H1 (cell line): ENCODE measurements at regions not wholly inside any gene's neighbourhood (a gene's known extent, or its start where the extent isn't known, plus 50 kb on each side); places are given as distances from the start of the nearest gene placed in this dataset.

Experiments
- CTCF ChIA-PET: fragments of 300-600 bp; sonication (Branson Sonifier 250); formaldehyde crosslinking; loops from one replicate; lab custom pipeline; 2021; ENCODE audit not compliant: partially characterized antibody; lab: Charles Lee
- POLR2A ChIA-PET: fragments of 300-600 bp; sonication (Branson Sonifier 250); formaldehyde crosslinking; loops from one replicate; lab custom pipeline; 2021; ENCODE audit warnings: inconsistent platforms; ENCODE audit not compliant: partially characterized antibody; lab: Charles Lee
- DNase-seq, 2 experiments: peaks; one replicate each; pipeline versions ENCODE4 v3.0.0 to v3.0.0-alpha.2; 2010 to 2022; ENCODE audit warnings: low spot score in 2 of 2, low read depth in 1 of 2, mixed read lengths in 1 of 2
- FAIRE-seq: peaks from 2 replicates; lab custom pipeline; 2011; peaks lifted over from hg19 to GRCh38; lab: Jason Lieb, UNC
- H2AFZ ChIP-seq: 2 replicates; pipeline ENCODE4 v1.8.1; 2012; ENCODE audit warnings: low read length, inconsistent platforms
- H2AK5ac ChIP-seq: 2 replicates; pipeline ENCODE4 v1.6.1; 2013; ENCODE audit warnings: low read depth, low read length
- H2BK120ac ChIP-seq: replicated peaks from 2 replicates; pipeline ENCODE3; 2013; ENCODE audit warnings: low read depth, low read length, inconsistent platforms
- H2BK12ac ChIP-seq: 2 replicates; pipeline ENCODE4 v1.6.1; 2013; ENCODE audit warnings: low read depth, low read length
- H2BK15ac ChIP-seq: 2 replicates; pipeline ENCODE4 v1.6.1; 2013; ENCODE audit warnings: low read length
- H2BK20ac ChIP-seq: 2 replicates; pipeline ENCODE4 v1.6.1; 2013; ENCODE audit warnings: low read length
- H2BK5ac ChIP-seq: 2 replicates; pipeline ENCODE4 v1.6.1; 2013; ENCODE audit warnings: low read depth, low read length
- H3K14ac ChIP-seq: 2 replicates; pipeline ENCODE4 v1.6.1; 2013; ENCODE audit warnings: inconsistent platforms; ENCODE audit not compliant: insufficient read length
- H3K18ac ChIP-seq: 2 replicates; pipeline ENCODE4 v1.6.1; 2013; ENCODE audit warnings: low read length; ENCODE audit errors: extremely low read depth
- H3K23ac ChIP-seq: 2 replicates; pipeline ENCODE4 v1.6.1; 2013; ENCODE audit warnings: inconsistent platforms; ENCODE audit not compliant: insufficient read length
- H3K23me2 ChIP-seq: 2 replicates; pipeline ENCODE4 v1.6.1; 2013; ENCODE audit warnings: low read depth, low read length
- H3K27ac ChIP-seq: 2 replicates; pipeline ENCODE4 v1.6.1; 2011; ENCODE audit warnings: low read depth, low read length, inconsistent platforms
- H3K27me3 ChIP-seq, 4 experiments: replicated peaks in 1 of 4; 1 replicate in 1 of 4; 2 replicates in 3 of 4; pipeline versions ENCODE4 v1.6.1 to v1.8.1; 2011 to 2013; ENCODE audit warnings: low read length in 3 of 4, mild to moderate bottlenecking in 3 of 4, inconsistent platforms in 2 of 4, mixed read lengths in 2 of 4, moderate library complexity in 1 of 4; ENCODE audit not compliant: control insufficient read depth in 3 of 4, insufficient read depth in 3 of 4; ENCODE audit errors: extremely low read depth in 1 of 4
- H3K36me3 ChIP-seq, 4 experiments: 2 replicates each; pipeline versions ENCODE4 v1.6.1 to v1.8.1; 2011 to 2013; ENCODE audit warnings: mild to moderate bottlenecking in 4 of 4, low read length in 3 of 4, moderate library complexity in 2 of 4, control low read depth in 1 of 4, inconsistent platforms in 1 of 4; ENCODE audit not compliant: insufficient read depth in 4 of 4, control insufficient read depth in 2 of 4
- H3K4ac ChIP-seq: replicated peaks from 2 replicates; pipeline ENCODE3; 2013; ENCODE audit warnings: low read length, low read depth, mixed read lengths, inconsistent platforms; ENCODE audit not compliant: insufficient read length
- H3K4me1 ChIP-seq, 4 experiments: replicated peaks in 1 of 4; 1 replicate in 1 of 4; 2 replicates in 3 of 4; pipeline versions ENCODE4 v1.6.1 to v1.8.1; 2011 to 2013; ENCODE audit warnings: low read length in 3 of 4, inconsistent platforms in 2 of 4, mixed read lengths in 1 of 4; ENCODE audit not compliant: insufficient read depth in 4 of 4, control insufficient read depth in 3 of 4
- H3K4me2 ChIP-seq, 2 experiments: 2 replicates each; pipeline versions ENCODE4 v1.6.1 to v1.8.1; 2011 to 2013; ENCODE audit warnings: low read depth in 2 of 2, low read length in 2 of 2, control low read depth in 1 of 2, inconsistent platforms in 1 of 2, mild to moderate bottlenecking in 1 of 2; ENCODE audit not compliant: insufficient read depth in 1 of 2
- H3K4me3 ChIP-seq, 4 experiments: fragments of 200-600, 300-600 bp in 1 of 4; sonication (generic), shearing (Covaris generic), sonication (Bioruptor Twin) in 1 of 4; 2 replicates each; pipeline versions ENCODE4 v1.5.1 to v1.8.1; 2011 to 2016; ENCODE audit warnings: low read length in 4 of 4, low read depth in 3 of 4, control low read depth in 2 of 4, inconsistent platforms in 2 of 4, mild to moderate bottlenecking in 2 of 4, mixed read lengths in 1 of 4, moderate library complexity in 1 of 4; ENCODE audit not compliant: insufficient read depth in 2 of 4; ENCODE audit errors: extremely low read depth in 1 of 4
- H3K56ac ChIP-seq: replicated peaks from 2 replicates; pipeline ENCODE3; 2013; ENCODE audit warnings: low read depth, mild to moderate bottlenecking, mixed read lengths, low read length, inconsistent platforms; ENCODE audit not compliant: insufficient read length
- H3K79me1 ChIP-seq: 2 replicates; pipeline ENCODE4 v1.6.1; 2013; ENCODE audit warnings: low read depth, low read length, control low read depth
- H3K79me2 ChIP-seq, 2 experiments: 2 replicates each; pipeline versions ENCODE4 v1.6.1 to v1.8.1; 2012 to 2013; ENCODE audit warnings: low read length in 2 of 2, mild to moderate bottlenecking in 2 of 2, inconsistent platforms in 1 of 2; ENCODE audit not compliant: insufficient read depth in 2 of 2, control insufficient read depth in 1 of 2
- H3K9ac ChIP-seq, 4 experiments: replicated peaks in 1 of 4; 1 replicate in 1 of 4; 2 replicates in 3 of 4; pipeline versions ENCODE4 v1.6.1 to v1.8.1; 2011 to 2013; ENCODE audit warnings: low read depth in 3 of 4, low read length in 3 of 4, control low read depth in 2 of 4, mild to moderate bottlenecking in 2 of 4, moderate library complexity in 2 of 4, inconsistent platforms in 1 of 4; ENCODE audit errors: extremely low read depth in 1 of 4
- H3K9me3 ChIP-seq, 2 experiments: 2 replicates each; pipeline versions ENCODE4 v1.6.1 to v1.8.1; 2012 to 2013; ENCODE audit warnings: mild to moderate bottlenecking in 2 of 2, moderate library complexity in 2 of 2, control low read depth in 1 of 2, inconsistent platforms in 1 of 2, low read depth in 1 of 2, low read length in 1 of 2, mixed read lengths in 1 of 2; ENCODE audit not compliant: insufficient read depth in 2 of 2
- H4K20me1 ChIP-seq, 2 experiments: replicated peaks in 1 of 2; 2 replicates each; pipeline versions ENCODE3 to v1.8.1; 2011 to 2013; ENCODE audit warnings: inconsistent platforms in 2 of 2, low read length in 2 of 2, mild to moderate bottlenecking in 1 of 2; ENCODE audit not compliant: insufficient read depth in 2 of 2, control insufficient read depth in 1 of 2
- H4K5ac ChIP-seq: 2 replicates; pipeline ENCODE4 v1.6.1; 2013; ENCODE audit warnings: low read length, low read depth, mixed read lengths, inconsistent platforms; ENCODE audit not compliant: insufficient read length
- H4K8ac ChIP-seq: 2 replicates; pipeline ENCODE4 v1.8.0; 2013; ENCODE audit warnings: mild to moderate bottlenecking, moderate library complexity, low read length, inconsistent platforms; ENCODE audit not compliant: insufficient read depth; ENCODE audit errors: extremely low read depth
- H4K91ac ChIP-seq: replicated peaks from 2 replicates; pipeline ENCODE3; 2013; ENCODE audit warnings: low read length, mixed read lengths, inconsistent platforms; ENCODE audit not compliant: insufficient read length
- SUZ12 ChIP-seq: fragments of 200-600 bp; sonication (generic); IDR thresholded peaks from 2 replicates; pipeline ENCODE4 v1.6.1; 2012; ENCODE audit warnings: mild to moderate bottlenecking, inconsistent platforms, low read length, moderate library complexity, mixed read lengths
- WGBS, 2 experiments: shearing (Covaris generic) in 1 of 2; methylation state at CpG; one replicate each; pipeline versions ENCODE4 v1.1.6 to v1.1.7; 2013 to 2015; ENCODE audit warnings: low lambda C conversion rate in 2 of 2, mixed read lengths in 2 of 2, inconsistent platforms in 1 of 2, low coverage in 1 of 2, missing lambda C conversion rate in 1 of 2; ENCODE audit not compliant: insufficient replicate concordance in 2 of 2, insufficient coverage in 1 of 2, insufficient read length in 1 of 2; ENCODE audit errors: extremely low coverage in 1 of 2, missing lambda C conversion rate in 1 of 2; 5-methylcytosine and 5-hydroxymethylcytosine counted together

GRCh38 chr2:163281717-163282116, 443.1 kb upstream of the KCNH7 start:
- Histone ChIP-seq H3K4ac (no peak overlapping the region), H2BK15ac (no peak overlapping the region), H3K4me1 (no peaks in the 10 kb centered on the region), H3K79me1 (no peaks in the 10 kb centered on the region), H3K79me2 (no peaks in the 10 kb centered on the region), H4K20me1 (no peaks in the 10 kb centered on the region), H3K14ac (no peak overlapping the region), H2BK20ac (no peak overlapping the region), H3K56ac (no peak overlapping the region), H3K18ac (no peak overlapping the region), H2BK120ac (no peak overlapping the region), H2BK5ac (no peak overlapping the region), H4K91ac (no peak overlapping the region), H3K9ac (no peak overlapping the region), H4K5ac (no peak overlapping the region), H3K36me3 (no peaks in the 10 kb centered on the region), H2AK5ac (no peak overlapping the region), H3K4me3 (no peak overlapping the region), H3K9me3 (no peaks in the 10 kb centered on the region), H2AFZ (no peak overlapping the region), H3K27ac (no peak overlapping the region), H2BK12ac (no peak overlapping the region), H4K8ac (no peak overlapping the region), H3K23ac (no peak overlapping the region), H3K27me3 (no peaks in the 10 kb centered on the region), H3K23me2 (no peaks in the 10 kb centered on the region), H3K4me2 (no peak overlapping the region)
- DNase-seq (no peak), FAIRE-seq (no peak)
- ChIA-PET CTCF (no interaction called here), POLR2A (no interaction called here)
- 85% methylated on average over 2 of the region's 2 CpGs; no CpG with 5 or more reads in 1 of the 2 experiments for WGBS, 2 experiments
- TF ChIP-seq SUZ12, result no peak
